ENCODE measurements at regions not wholly inside any gene's neighbourhood (a gene's known extent, or its start where the extent isn't known, plus 50 kb on each side); places are given as distances from the start of the nearest gene placed in this dataset.
A peak's percentile ranks its signal among the peaks of the same experiment; 100 is the strongest.

- intact Hi-C loops (cut with DNase I) = no loop called here
- Histone ChIP-seq H3K36me3 (no peaks in the 10 kb centered on the region), H3K27me3 (no peaks in the 10 kb centered on the region), H3K9me3 (no peaks in the 10 kb centered on the region), H3K4me1 (no peaks in the 10 kb centered on the region), H3K4me3 (no peak overlapping the region), H3K27ac (no peak overlapping the region)
- no peak for TF ChIP-seq CTCF (IDR thresholded peaks at IDR 0.05)
- DNase-seq = no peak
- ATAC-seq = no peak
Measured at GRCh38 chr12:58795825-58796224, 124.5 kb downstream of the LRIG3 start.

- H3K4me3 ChIP-seq = no peak overlapping the region
- H3K27me3 ChIP-seq = no peaks in the 10 kb centered on the region
- H3K27ac ChIP-seq = no peak overlapping the region
- DNase-seq = no peak
- ATAC-seq = no peak
- TF ChIP-seq CTCF (IDR thresholded peaks at IDR 0.05) = no peak
- no peaks in the 10 kb centered on the region for H3K9me3 ChIP-seq
- intact Hi-C loops (cut with DNase I) = no loop called here
- no peaks in the 10 kb centered on the region for H3K4me1 ChIP-seq
- H3K36me3 ChIP-seq = no peaks in the 10 kb centered on the region
Measured at GRCh38 chr12:58801986-58802385, 118.3 kb downstream of the LRIG3 start.

GRCh38 chr12:58803908-58804307 lies 116.4 kb downstream of the LRIG3 start:
- no peak for ATAC-seq
- no peak for TF ChIP-seq CTCF (IDR thresholded peaks at IDR 0.05)

GRCh38 chr12:58804749-58805148 lies 115.6 kb downstream of the LRIG3 start:
- H3K27ac ChIP-seq = no peak overlapping the region
- no peak overlapping the region for H3K4me3 ChIP-seq
- H3K9me3 ChIP-seq = no peaks in the 10 kb centered on the region
- intact Hi-C loops (cut with DNase I) = no loop called here
- TF ChIP-seq CTCF (IDR thresholded peaks at IDR 0.05) = peak; percentile 28
- DNase-seq = no peak
- H3K27me3 ChIP-seq = no peaks in the 10 kb centered on the region
- ATAC-seq = no peak
- H3K4me1 ChIP-seq = no peaks in the 10 kb centered on the region
- H3K36me3 ChIP-seq = no peaks in the 10 kb centered on the region

More at GRCh38 chr12:58803908-58804307, 116.4 kb downstream of the LRIG3 start:
- Histone ChIP-seq H3K9me3 (no peaks in the 10 kb centered on the region), H3K36me3 (no peaks in the 10 kb centered on the region), H3K27ac (no peak overlapping the region), H3K4me1 (no peaks in the 10 kb centered on the region), H3K4me3 (no peak overlapping the region), H3K27me3 (no peaks in the 10 kb centered on the region)
- intact Hi-C loops (cut with DNase I) = no loop called here
- no peak for DNase-seq

GRCh38 chr12:58809064-58809607 lies 111.2 kb downstream of the LRIG3 start:
- no peak for ATAC-seq
- H3K27ac ChIP-seq = no peak overlapping the region

More at GRCh38 chr12:58809064-58809607, 111.2 kb downstream of the LRIG3 start:
- Histone ChIP-seq H3K9me3 (no peaks in the 10 kb centered on the region), H3K4me3 (no peak overlapping the region), H3K4me1 (no peaks in the 10 kb centered on the region), H3K36me3 (no peaks in the 10 kb centered on the region), H3K27me3 (no peaks in the 10 kb centered on the region)
- DNase-seq = no peak
- TF ChIP-seq CTCF (IDR thresholded peaks at IDR 0.05) = no peak
- intact Hi-C loops (cut with DNase I) = no loop called here
